Stimulated activated CD4-positive, alpha-beta T cell treated with anti-CD3 and anti-CD28 coated beads, TNF-alpha, amount 100 ng/mL, for 1 hour (primary cell): ENCODE measurements at regions not wholly inside any gene's neighbourhood (a gene's known extent, or its start where the extent isn't known, plus 50 kb on each side); places are given as distances from the start of the nearest gene placed in this dataset.
"Not testable (repeated sequence)": the region's sequence is repeated elsewhere in the genome, so short reads cannot be mapped to it uniquely, and the experiment has no call there.

Source experiments
- DNase-seq, 3 donors: peaks; one replicate each; pipeline ENCODE4 v3.0.0-alpha.2; 2020; ENCODE audit warnings: low read depth in 3 of 3, low spot score in 1 of 3

GRCh38 chrY:18958846-18959245 is 185.3 kb upstream of the HSFY2 start:
- no peak for DNase-seq

- DNase-seq: no peak
Measured at GRCh38 chrY:18951657-18952435, 178.3 kb upstream of the HSFY2 start.

GRCh38 chrY:18951019-18951418 is 177.5 kb upstream of the HSFY2 start:
- DNase-seq: no peak

GRCh38 chrY:18936831-18937230 is 163.3 kb upstream of the HSFY2 start:
- DNase-seq: no peak

- DNase-seq: no peak
Measured at GRCh38 chrY:18919256-18919655, 145.7 kb upstream of the HSFY2 start.

- DNase-seq: no peak
Measured at GRCh38 chrY:18912846-18913245, 139.3 kb upstream of the HSFY2 start.

GRCh38 chrY:18909846-18910245 is 136.3 kb upstream of the HSFY2 start:
- no peak for DNase-seq

GRCh38 chrY:18906198-18906597 is 132.7 kb upstream of the HSFY2 start:
- DNase-seq: not testable (repeated sequence)

GRCh38 chrY:18904296-18904695 is 130.8 kb upstream of the HSFY2 start:
- DNase-seq: no peak

- DNase-seq: no peak
Measured at GRCh38 chrY:18891994-18892393, 118.5 kb upstream of the HSFY2 start.

GRCh38 chrY:18889548-18889947 is 116.0 kb upstream of the HSFY2 start:
- no peak for DNase-seq

- DNase-seq: no peak
Measured at GRCh38 chrY:18884748-18885147, 111.2 kb upstream of the HSFY2 start.

GRCh38 chrY:18869145-18869544 is 95.6 kb upstream of the HSFY2 start:
- DNase-seq: not testable (repeated sequence)

GRCh38 chrY:18866887-18867551 is 93.5 kb upstream of the HSFY2 start:
- not testable (repeated sequence) for DNase-seq

GRCh38 chrY:18860856-18861255 is 87.3 kb upstream of the HSFY2 start:
- not testable (repeated sequence) for DNase-seq

GRCh38 chrY:18858484-18859191 is 85.1 kb upstream of the HSFY2 start:
- not testable (repeated sequence) for DNase-seq

GRCh38 chrY:18855184-18855583 is 81.6 kb upstream of the HSFY2 start:
- not testable (repeated sequence) for DNase-seq

GRCh38 chrY:18853323-18853722 is 79.8 kb upstream of the HSFY2 start:
- DNase-seq: not testable (repeated sequence)

GRCh38 chrY:18836643-18837042 is 63.1 kb upstream of the HSFY2 start:
- DNase-seq: not testable (repeated sequence)
